Spleen (tissue), 7 donors: ENCODE measurements at regions not wholly inside any gene's neighbourhood (a gene's known extent, or its start where the extent isn't known, plus 50 kb on each side); places are given as distances from the start of the nearest gene placed in this dataset.
"Not testable (repeated sequence)": the region's sequence is repeated elsewhere in the genome, so short reads cannot be mapped to it uniquely, and the experiment has no call there.

Source experiments
- CTCF ChIP-seq, 11 experiments: fragments of 200-600 bp in 7 of 11; fragments of 450-650 bp in 4 of 11; sonication (generic) in 4 of 11; IDR thresholded peaks in 8 of 11; conservative IDR thresholded peaks in 3 of 11; 1 replicate in 7 of 11; 2 replicates in 4 of 11; pipeline versions ENCODE4 v1.4.0 to v1.8.0; 2016 to 2021; ENCODE audit warnings: antibody characterized with exemption in 11 of 11, inconsistent platforms in 4 of 11, mild to moderate bottlenecking in 1 of 11
- POLR2A ChIP-seq, 3 donors: fragments of 450-650 bp; IDR thresholded peaks; one replicate each; pipeline ENCODE4 v1.5.1; 2017; ENCODE audit warnings: antibody characterized with exemption in 3 of 3, mild to moderate bottlenecking in 1 of 3
- donor health status: DM: no; HTN: no; CAD: no; lungs with moderate emphysema.
- donor health status: DM: no; HTN: no; CAD: no.
- donor health status: DM: no; HTN: no; CAD: no.

- TF ChIP-seq CTCF (IDR thresholded peaks at IDR 0.05 in 8 of 11, conservative IDR thresholded peaks at IDR 0.05 in 3 of 11); POLR2A (IDR thresholded peaks at IDR 0.05): not testable (repeated sequence)
Measured at GRCh38 chr11:47921080-47921555, 59.2 kb upstream of the PTPRJ start.
